Upper lobe of right lung (tissue), 1 donor: ENCODE measurements at regions not wholly inside any gene's neighbourhood (a gene's known extent, or its start where the extent isn't known, plus 50 kb on each side); places are given as distances from the start of the nearest gene placed in this dataset.

ENCODE experiments used
- ATAC-seq: fragments of 200-7000 bp; cut with Tn5 transposase; one replicate; pipeline ENCODE4 v1.9.1; 2020; ENCODE audit warnings: mild to moderate bottlenecking, moderate library complexity
- DNase-seq: peaks from one replicate; pipeline ENCODE4 v3.0.0-alpha.2; 2020
- H3K27ac ChIP-seq: fragments of 200-600 bp; one replicate; pipeline ENCODE4 v1.8.0; 2022
- H3K27me3 ChIP-seq: fragments of 200-600 bp; one replicate; pipeline ENCODE4 v1.8.0; 2022; ENCODE audit warnings: mild to moderate bottlenecking
- H3K36me3 ChIP-seq: fragments of 200-600 bp; one replicate; pipeline ENCODE4 v1.8.0; 2022
- H3K4me1 ChIP-seq: fragments of 200-600 bp; one replicate; pipeline ENCODE4 v1.8.0; 2022
- H3K4me3 ChIP-seq: fragments of 200-600 bp; one replicate; pipeline ENCODE4 v1.8.0; 2022; ENCODE audit warnings: mild to moderate bottlenecking
- H3K9me3 ChIP-seq: fragments of 200-600 bp; one replicate; pipeline ENCODE4 v1.8.0; 2022
- intact Hi-C: fragments of 100-400 bp; cut with DNase I; formaldehyde crosslinking; loops from one replicate; pipeline ENCODE4 v1.11.0; 2022
- TF ChIP-seq, protein P1 (sequence below): fragments of 200-600 bp; IDR thresholded peaks from one replicate; pipeline ENCODE4 v1.8.0; 2022; ENCODE audit warnings: antibody characterized with exemption
- donor health status: DM: no; HTN: yes; CAD: no; lungs with severe emphysema.

DNA sequence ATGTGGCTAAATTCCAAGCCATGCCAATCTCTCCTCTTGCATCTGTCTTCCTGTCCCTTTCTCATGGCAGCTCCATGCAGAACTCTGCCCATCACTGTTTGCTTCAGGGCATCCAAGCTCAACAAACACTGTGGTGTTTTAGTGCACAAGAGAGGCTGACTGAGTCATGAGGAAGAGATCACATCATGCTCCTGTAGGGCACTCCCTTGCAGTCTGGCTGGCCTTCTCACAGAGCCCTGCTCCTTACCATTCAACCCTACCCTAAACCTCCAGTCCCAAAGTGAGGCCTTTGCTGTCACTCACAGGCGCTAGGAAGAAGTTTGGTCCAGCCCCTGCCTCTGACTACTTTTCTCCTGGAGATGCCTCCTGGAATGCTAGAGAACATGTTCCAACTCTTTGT lies 194.0 kb downstream of the LRATD1 start:
- intact Hi-C loops: no loop called here

DNA sequence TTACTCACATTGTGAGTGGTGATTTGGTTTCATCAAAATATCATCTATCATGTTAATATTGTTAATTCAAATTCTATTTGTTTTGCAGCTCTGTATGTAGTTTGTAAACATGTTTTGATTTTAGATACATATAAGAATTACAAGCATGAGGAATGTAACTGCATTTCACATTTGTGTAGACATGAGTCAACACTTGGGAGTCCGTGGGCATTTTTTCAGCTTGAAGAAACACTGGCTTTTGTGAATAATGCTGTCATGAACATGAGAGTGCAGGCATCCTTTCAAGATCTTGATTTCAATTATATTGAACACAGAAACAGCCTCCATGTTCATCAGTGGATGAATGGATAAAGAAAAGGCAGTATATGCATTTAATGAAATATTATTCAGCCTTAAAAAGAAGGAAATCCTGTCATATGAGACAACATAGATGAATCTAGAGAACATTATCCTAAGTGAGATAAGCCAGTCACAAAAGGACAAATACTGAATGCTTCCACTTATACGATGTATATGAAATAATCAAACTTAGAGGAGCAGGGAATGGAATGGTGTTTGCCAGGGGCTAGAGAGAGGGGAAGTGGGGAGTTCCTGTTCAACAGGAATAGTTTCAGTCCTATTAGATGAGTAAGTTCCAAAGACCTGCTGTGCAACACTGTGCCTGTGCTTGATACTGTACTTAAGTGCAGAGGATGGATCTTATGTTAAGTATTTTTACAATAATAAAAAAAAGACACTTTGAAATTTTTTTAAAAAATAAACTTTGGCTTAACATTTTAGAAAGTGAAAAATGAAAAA lies 194.9 kb downstream of the LRATD1 start:
- no peak for DNase-seq
- Histone ChIP-seq H3K36me3 (no peaks in the 10 kb centered on the region), H3K4me1 (no peaks in the 10 kb centered on the region), H3K27ac (no peak overlapping the region), H3K4me3 (no peak overlapping the region), H3K27me3 (no peaks in the 10 kb centered on the region), H3K9me3 (no peaks in the 10 kb centered on the region)
- TF ChIP-seq, protein P1, sequence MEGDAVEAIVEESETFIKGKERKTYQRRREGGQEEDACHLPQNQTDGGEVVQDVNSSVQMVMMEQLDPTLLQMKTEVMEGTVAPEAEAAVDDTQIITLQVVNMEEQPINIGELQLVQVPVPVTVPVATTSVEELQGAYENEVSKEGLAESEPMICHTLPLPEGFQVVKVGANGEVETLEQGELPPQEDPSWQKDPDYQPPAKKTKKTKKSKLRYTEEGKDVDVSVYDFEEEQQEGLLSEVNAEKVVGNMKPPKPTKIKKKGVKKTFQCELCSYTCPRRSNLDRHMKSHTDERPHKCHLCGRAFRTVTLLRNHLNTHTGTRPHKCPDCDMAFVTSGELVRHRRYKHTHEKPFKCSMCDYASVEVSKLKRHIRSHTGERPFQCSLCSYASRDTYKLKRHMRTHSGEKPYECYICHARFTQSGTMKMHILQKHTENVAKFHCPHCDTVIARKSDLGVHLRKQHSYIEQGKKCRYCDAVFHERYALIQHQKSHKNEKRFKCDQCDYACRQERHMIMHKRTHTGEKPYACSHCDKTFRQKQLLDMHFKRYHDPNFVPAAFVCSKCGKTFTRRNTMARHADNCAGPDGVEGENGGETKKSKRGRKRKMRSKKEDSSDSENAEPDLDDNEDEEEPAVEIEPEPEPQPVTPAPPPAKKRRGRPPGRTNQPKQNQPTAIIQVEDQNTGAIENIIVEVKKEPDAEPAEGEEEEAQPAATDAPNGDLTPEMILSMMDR: no peak
- no peak for ATAC-seq
- intact Hi-C loops: no loop called here

More for the DNA sequence above, 194.0 kb downstream of the LRATD1 start:
- H3K36me3 ChIP-seq: no peaks in the 10 kb centered on the region
- H3K4me3 ChIP-seq: no peak overlapping the region
- TF ChIP-seq, protein P1: no peak
- ATAC-seq (no peak), DNase-seq (no peak)
- H3K4me1 ChIP-seq: no peaks in the 10 kb centered on the region
- H3K9me3 ChIP-seq: no peaks in the 10 kb centered on the region
- H3K27me3 ChIP-seq: no peaks in the 10 kb centered on the region
- H3K27ac ChIP-seq: no peak overlapping the region

DNA sequence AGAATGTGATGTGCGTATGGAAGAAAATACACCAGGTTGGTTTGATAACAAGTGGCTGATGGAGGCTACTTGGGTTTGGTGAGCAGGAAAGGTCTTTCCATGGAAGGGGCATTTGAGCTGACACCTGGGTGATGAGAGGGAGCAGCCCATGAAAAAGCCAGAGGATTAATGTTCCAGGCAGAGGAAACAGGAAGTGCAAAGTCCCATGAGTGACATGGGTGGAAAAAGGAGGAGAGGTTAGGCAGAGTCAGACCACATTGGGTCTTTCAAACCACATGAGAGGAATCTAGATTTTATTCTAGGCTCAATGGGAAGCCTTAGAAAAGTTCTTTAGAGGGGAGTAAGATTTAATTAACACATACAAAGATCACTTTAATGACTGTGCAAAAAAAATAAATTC lies 195.7 kb downstream of the LRATD1 start:
- H3K4me1 ChIP-seq: no peaks in the 10 kb centered on the region
- no peak overlapping the region for H3K4me3 ChIP-seq
- H3K27me3 ChIP-seq: no peaks in the 10 kb centered on the region
- H3K27ac ChIP-seq: no peak overlapping the region
- H3K9me3 ChIP-seq: no peaks in the 10 kb centered on the region
- no peaks in the 10 kb centered on the region for H3K36me3 ChIP-seq
- DNase-seq: no peak
- TF ChIP-seq, protein P1: no peak
- ATAC-seq: no peak
- intact Hi-C loops: no loop called here

DNA sequence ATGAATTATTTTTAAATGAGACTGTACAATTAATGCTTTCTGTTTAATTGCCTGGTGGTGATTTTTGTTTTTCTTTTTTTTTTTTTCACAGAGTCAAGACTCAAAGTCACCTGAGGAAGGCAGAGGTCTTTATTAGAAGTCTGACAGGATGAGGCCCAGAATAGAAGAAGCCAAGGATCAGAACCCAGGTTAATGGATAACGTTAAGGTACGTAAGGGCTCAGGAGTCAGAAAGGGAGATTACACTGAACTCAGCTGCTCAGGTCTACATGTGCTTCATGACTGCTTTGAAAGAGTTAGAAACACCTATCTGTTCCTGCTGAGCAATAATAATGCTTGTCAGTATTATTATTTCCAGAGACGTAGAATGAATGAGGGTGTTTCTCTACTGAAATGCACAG lies 196.5 kb downstream of the LRATD1 start:
- H3K36me3 ChIP-seq: no peaks in the 10 kb centered on the region
- no peaks in the 10 kb centered on the region for H3K9me3 ChIP-seq
- ATAC-seq (no peak), DNase-seq (no peak)
- H3K27ac ChIP-seq: no peak overlapping the region
- intact Hi-C loops: no loop called here
- no peaks in the 10 kb centered on the region for H3K4me1 ChIP-seq
- H3K4me3 ChIP-seq: no peak overlapping the region
- TF ChIP-seq, protein P1: no peak
- no peaks in the 10 kb centered on the region for H3K27me3 ChIP-seq

DNA sequence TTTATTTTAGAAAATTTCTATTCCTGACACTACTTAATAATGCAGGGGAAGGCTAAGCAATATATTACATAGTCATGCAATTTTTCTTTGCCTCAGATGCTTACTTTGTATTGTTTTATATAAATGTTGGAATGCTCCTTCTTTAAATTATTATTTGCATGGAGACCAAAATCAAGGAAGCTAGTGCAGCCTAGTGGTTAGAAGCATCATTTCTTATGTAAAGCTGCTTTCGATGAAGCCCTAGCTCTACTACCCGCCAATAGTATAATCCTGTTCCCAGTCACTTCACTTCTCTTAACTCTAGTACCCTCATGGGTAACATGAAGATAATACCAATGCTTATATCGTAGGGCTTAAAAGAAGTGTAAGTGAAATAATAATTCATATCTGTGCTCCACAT lies 198.9 kb downstream of the LRATD1 start:
- H3K9me3 ChIP-seq: no peaks in the 10 kb centered on the region
- no peaks in the 10 kb centered on the region for H3K36me3 ChIP-seq
- no peak for DNase-seq
- intact Hi-C loops: no loop called here
- TF ChIP-seq, protein P1: peak; percentile 18
- no peaks in the 10 kb centered on the region for H3K4me1 ChIP-seq
- ATAC-seq: no peak
- H3K27me3 ChIP-seq: no peaks in the 10 kb centered on the region
- H3K4me3 ChIP-seq: no peak overlapping the region
- H3K27ac ChIP-seq: no peak overlapping the region
